ENCODE measurements at regions not wholly inside any gene's neighbourhood (a gene's known extent, or its start where the extent isn't known, plus 50 kb on each side); places are given as distances from the start of the nearest gene placed in this dataset.

DNA sequence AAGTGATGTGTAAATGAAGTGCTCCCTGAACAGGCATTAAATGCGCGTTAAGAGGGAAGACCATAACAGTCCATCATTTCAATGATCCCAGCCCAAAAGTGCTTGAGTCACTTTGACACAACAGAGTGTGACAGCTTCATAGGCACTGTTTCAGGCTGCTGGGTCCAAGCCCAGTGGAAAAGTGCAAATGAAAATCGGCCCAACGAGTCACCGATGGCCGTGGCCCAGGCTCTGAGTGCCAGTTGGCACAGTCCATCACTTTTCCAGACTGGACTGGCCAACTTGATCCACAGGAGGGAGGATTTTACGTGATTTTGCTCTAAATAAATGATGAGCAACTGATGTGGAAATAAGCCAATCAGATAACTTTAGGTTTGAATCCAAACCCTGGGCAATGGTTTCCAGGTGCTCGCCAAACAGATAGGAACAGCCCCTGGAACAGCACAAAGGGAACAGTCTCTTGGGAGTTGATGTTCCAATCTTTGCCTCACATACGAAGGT is 114.0 kb downstream of the SP3 start:
- Histone ChIP-seq H3K9me3 (no peaks in the 10 kb centered on the region), H3K4me1 (no peaks in the 10 kb centered on the region), H3K36me3 (no peaks in the 10 kb centered on the region), H3K27ac (no peak overlapping the region), H3K4me3 (no peak overlapping the region), H3K27me3 (no peaks in the 10 kb centered on the region)
- no peak for DNase-seq
- TF ChIP-seq, protein P1, sequence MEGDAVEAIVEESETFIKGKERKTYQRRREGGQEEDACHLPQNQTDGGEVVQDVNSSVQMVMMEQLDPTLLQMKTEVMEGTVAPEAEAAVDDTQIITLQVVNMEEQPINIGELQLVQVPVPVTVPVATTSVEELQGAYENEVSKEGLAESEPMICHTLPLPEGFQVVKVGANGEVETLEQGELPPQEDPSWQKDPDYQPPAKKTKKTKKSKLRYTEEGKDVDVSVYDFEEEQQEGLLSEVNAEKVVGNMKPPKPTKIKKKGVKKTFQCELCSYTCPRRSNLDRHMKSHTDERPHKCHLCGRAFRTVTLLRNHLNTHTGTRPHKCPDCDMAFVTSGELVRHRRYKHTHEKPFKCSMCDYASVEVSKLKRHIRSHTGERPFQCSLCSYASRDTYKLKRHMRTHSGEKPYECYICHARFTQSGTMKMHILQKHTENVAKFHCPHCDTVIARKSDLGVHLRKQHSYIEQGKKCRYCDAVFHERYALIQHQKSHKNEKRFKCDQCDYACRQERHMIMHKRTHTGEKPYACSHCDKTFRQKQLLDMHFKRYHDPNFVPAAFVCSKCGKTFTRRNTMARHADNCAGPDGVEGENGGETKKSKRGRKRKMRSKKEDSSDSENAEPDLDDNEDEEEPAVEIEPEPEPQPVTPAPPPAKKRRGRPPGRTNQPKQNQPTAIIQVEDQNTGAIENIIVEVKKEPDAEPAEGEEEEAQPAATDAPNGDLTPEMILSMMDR (IDR thresholded peaks at IDR 0.05) = no peak
- no peak for TF ChIP-seq POLR2A (IDR thresholded peaks at IDR 0.05)

DNA sequence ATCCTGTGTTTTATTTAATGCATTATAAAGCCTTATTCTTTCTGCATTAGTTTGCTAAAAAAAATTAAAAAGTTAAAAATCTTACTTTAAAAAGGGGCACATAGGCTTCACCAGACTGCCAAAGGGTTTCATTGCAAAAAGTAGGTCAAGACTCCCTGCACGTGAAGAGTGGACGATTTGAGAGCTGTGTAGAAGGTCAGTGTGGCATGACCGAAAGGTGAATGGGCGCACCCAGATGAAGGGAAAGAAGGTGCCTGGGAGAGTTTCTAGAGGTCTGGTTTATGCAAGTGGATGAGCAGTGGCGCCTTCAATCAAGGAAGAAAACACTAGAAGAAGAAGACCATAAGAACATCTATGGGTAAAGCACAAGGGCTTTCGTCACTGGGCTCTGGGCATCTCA is 111.0 kb downstream of the SP3 start:
- no peak overlapping the region for H3K4me3 ChIP-seq
- H3K9me3 ChIP-seq = no peaks in the 10 kb centered on the region
- H3K36me3 ChIP-seq = no peaks in the 10 kb centered on the region
- no peaks in the 10 kb centered on the region for H3K27me3 ChIP-seq
- TF ChIP-seq, protein P1 (IDR thresholded peaks at IDR 0.05) = no peak
- no peak for TF ChIP-seq POLR2A (IDR thresholded peaks at IDR 0.05)
- no peaks in the 10 kb centered on the region for H3K4me1 ChIP-seq
- no peak overlapping the region for H3K27ac ChIP-seq
- no peak for DNase-seq

DNA sequence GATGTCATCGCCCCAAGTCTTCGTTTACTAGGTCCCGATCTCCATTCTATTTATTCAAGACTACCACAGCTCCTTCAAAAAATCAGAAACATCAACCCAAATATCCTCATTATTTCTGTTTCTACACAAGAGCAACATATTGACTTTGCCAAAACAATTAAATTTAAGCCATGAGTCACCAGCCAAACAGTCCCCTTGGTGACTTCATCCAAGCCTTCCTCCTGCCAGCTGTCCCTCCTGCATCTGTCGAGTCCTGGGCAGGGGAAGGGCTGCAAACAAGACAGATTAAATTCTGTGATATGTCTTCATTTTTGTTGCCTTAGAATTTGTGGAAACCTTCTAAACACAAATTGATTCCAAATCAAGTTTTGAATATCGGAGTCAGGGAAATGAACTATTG is 110.3 kb downstream of the SP3 start:
- TF ChIP-seq POLR2A (IDR thresholded peaks at IDR 0.05) = no peak
- TF ChIP-seq, protein P1 (IDR thresholded peaks at IDR 0.05) = no peak
- DNase-seq = no peak
- Histone ChIP-seq H3K4me3 (no peak overlapping the region), H3K36me3 (no peaks in the 10 kb centered on the region), H3K4me1 (no peaks in the 10 kb centered on the region), H3K27me3 (no peaks in the 10 kb centered on the region), H3K9me3 (no peaks in the 10 kb centered on the region), H3K27ac (no peak overlapping the region)

DNA sequence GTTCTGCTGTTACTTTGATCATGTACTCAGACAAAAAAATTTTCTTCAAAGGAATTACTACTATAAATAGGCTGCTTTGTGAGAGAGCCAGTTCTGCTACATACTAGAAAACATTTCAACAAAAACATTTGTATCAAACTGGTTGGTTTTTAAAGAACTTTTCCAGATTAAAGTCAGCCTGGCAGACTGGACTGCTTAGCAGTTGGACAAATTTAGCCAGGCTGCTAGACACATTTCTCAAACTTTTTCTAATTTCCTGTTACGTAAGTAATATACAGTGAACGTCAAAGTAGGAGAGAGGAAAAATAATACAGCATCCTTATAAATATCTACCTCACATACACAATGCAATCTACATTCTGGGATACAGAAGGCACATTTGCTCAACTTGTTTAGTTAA is 109.5 kb downstream of the SP3 start:
- Histone ChIP-seq H3K4me1 (no peaks in the 10 kb centered on the region), H3K27me3 (no peaks in the 10 kb centered on the region), H3K9me3 (no peaks in the 10 kb centered on the region), H3K4me3 (no peak overlapping the region), H3K36me3 (no peaks in the 10 kb centered on the region), H3K27ac (no peak overlapping the region)
- TF ChIP-seq POLR2A (IDR thresholded peaks at IDR 0.05) = no peak
- TF ChIP-seq, protein P1 (IDR thresholded peaks at IDR 0.05) = no peak
- DNase-seq = no peak

Small RNA genes lying in the stretch of these regions (small RNA-seq; reads per million reads assigned to genes)
- 0 reads per million in 2 donors for gene AC013410.2
